IMR-90 (cell line): ENCODE measurements at regions not wholly inside any gene's neighbourhood (a gene's known extent, or its start where the extent isn't known, plus 50 kb on each side); places are given as distances from the start of the nearest gene placed in this dataset.

Experiments
- ATAC-seq: fragments of 200-7000 bp; cut with Tn5 transposase; 2 replicates; pipeline ENCODE4 v1.9.1; 2020; ENCODE audit warnings: low read depth, mild to moderate bottlenecking, moderate library complexity
- BruUV-seq: library from RNA; stranded (reverse); fragments of 400-500 nt; replicated peaks from 2 replicates; lab custom pipeline; 2021; lab: Mats Ljungman, UMichigan
- CTCF ChIA-PET: fragments of 300-600 bp; formaldehyde crosslinking; extraction: SDS; loops from one replicate; lab custom pipeline; 2021; ENCODE audit warnings: antibody characterized with exemption; lab: Yijun Ruan, JAX
- POLR2A ChIA-PET: fragments of 300-600 bp; sonication (Branson Sonifier 250); formaldehyde crosslinking; loops from one replicate; lab custom pipeline; 2022; ENCODE audit warnings: antibody characterized with exemption; ENCODE audit not compliant: unreplicated experiment; lab: Charles Lee
- DNase-seq: peaks from one replicate; pipeline ENCODE4 v3.0.0; 2013
- H2AFZ ChIP-seq: replicated peaks from 2 replicates; pipeline ENCODE3; 2013; ENCODE audit warnings: low read length, mild to moderate bottlenecking; ENCODE audit not compliant: poor library complexity
- H2AK5ac ChIP-seq: 2 replicates; pipeline ENCODE4 v1.6.1; 2013; ENCODE audit warnings: low read depth, low read length, inconsistent platforms
- H2AK9ac ChIP-seq: replicated peaks from 2 replicates; pipeline ENCODE3; 2013; ENCODE audit warnings: mild to moderate bottlenecking, low read depth, low read length, moderate library complexity; ENCODE audit not compliant: poor library complexity
- H2BK120ac ChIP-seq: 2 replicates; pipeline ENCODE4 v1.6.1; 2013; ENCODE audit warnings: low read depth, low read length, inconsistent platforms
- H2BK15ac ChIP-seq: 3 replicates; pipeline ENCODE4 v1.6.1; 2013; ENCODE audit warnings: low read depth, low read length, inconsistent platforms
- H2BK20ac ChIP-seq: 2 replicates; pipeline ENCODE4 v1.6.1; 2013; ENCODE audit warnings: low read depth, mild to moderate bottlenecking, inconsistent platforms, low read length, moderate library complexity
- H2BK5ac ChIP-seq: 2 replicates; pipeline ENCODE4 v1.6.1; 2013; ENCODE audit warnings: mild to moderate bottlenecking, low read depth, low read length, inconsistent platforms; ENCODE audit not compliant: poor library complexity, severe bottlenecking
- H3K14ac ChIP-seq: replicated peaks from 2 replicates; pipeline ENCODE4 v1.6.1; 2013; ENCODE audit warnings: low read depth, low read length, inconsistent platforms
- H3K18ac ChIP-seq: 2 replicates; pipeline ENCODE4 v1.6.1; 2013; ENCODE audit warnings: low read depth, low read length, control low read depth
- H3K23ac ChIP-seq: 2 replicates; pipeline ENCODE4 v1.6.1; 2013; ENCODE audit warnings: low read depth, low read length, inconsistent platforms
- H3K27ac ChIP-seq: 2 replicates; pipeline ENCODE4 v1.5.1; 2013; ENCODE audit warnings: mild to moderate bottlenecking, control low read depth, low read length; ENCODE audit not compliant: insufficient read depth
- H3K27me3 ChIP-seq: 2 replicates; pipeline ENCODE4 v1.6.1; 2013; ENCODE audit warnings: low read length; ENCODE audit not compliant: control insufficient read depth, insufficient read depth
- H3K36me3 ChIP-seq: 2 replicates; pipeline ENCODE4 v1.6.1; 2013; ENCODE audit warnings: low read length, mixed read lengths; ENCODE audit not compliant: control insufficient read depth, insufficient read depth
- H3K4ac ChIP-seq: 2 replicates; pipeline ENCODE4 v1.6.1; 2013; ENCODE audit warnings: low read depth, low read length, inconsistent platforms
- H3K4me1 ChIP-seq: 2 replicates; pipeline ENCODE4 v1.6.1; 2013; ENCODE audit warnings: low read length, mixed read lengths; ENCODE audit not compliant: control insufficient read depth, insufficient read depth
- H3K4me2 ChIP-seq: 2 replicates; pipeline ENCODE4 v1.6.1; 2013; ENCODE audit warnings: low read depth, mild to moderate bottlenecking, control low read depth, low read length, moderate library complexity
- H3K4me3 ChIP-seq: 2 replicates; pipeline ENCODE4 v1.5.1; 2013; ENCODE audit warnings: low read depth, mild to moderate bottlenecking, control low read depth, low read length, moderate library complexity; ENCODE audit not compliant: insufficient read depth
- H3K56ac ChIP-seq: 2 replicates; pipeline ENCODE4 v1.6.1; 2013; ENCODE audit warnings: low read length, inconsistent platforms; ENCODE audit not compliant: insufficient read depth; ENCODE audit errors: extremely low read depth
- H3K79me1 ChIP-seq, 2 experiments: 2 replicates each; pipeline ENCODE4 v1.6.1; 2013; ENCODE audit warnings: low read length in 2 of 2, inconsistent platforms in 1 of 2, low read depth in 1 of 2
- H3K9ac ChIP-seq: 2 replicates; pipeline ENCODE4 v1.6.1; 2013; ENCODE audit warnings: low read depth, low read length, control low read depth
- H3K9me1 ChIP-seq: 2 replicates; pipeline ENCODE4 v1.6.1; 2013; ENCODE audit warnings: low read length, inconsistent platforms; ENCODE audit not compliant: insufficient read depth
- H3K9me3 ChIP-seq: 2 replicates; pipeline ENCODE4 v1.6.1; 2013; ENCODE audit warnings: low read length; ENCODE audit not compliant: control insufficient read depth, insufficient read depth
- H4K20me1 ChIP-seq: 2 replicates; pipeline ENCODE4 v1.6.1; 2013; ENCODE audit warnings: low read length, inconsistent platforms; ENCODE audit not compliant: insufficient read depth
- H4K5ac ChIP-seq: 2 replicates; pipeline ENCODE4 v1.6.1; 2013; ENCODE audit warnings: mild to moderate bottlenecking, low read depth, low read length, control low read depth
- H4K8ac ChIP-seq, 2 experiments: 2 replicates each; pipeline ENCODE4 v1.6.1; 2013; ENCODE audit warnings: low read depth in 2 of 2, low read length in 2 of 2, control low read depth in 1 of 2, inconsistent platforms in 1 of 2
- H4K91ac ChIP-seq: 2 replicates; pipeline ENCODE4 v1.6.1; 2013; ENCODE audit warnings: low read depth, low read length, inconsistent platforms; ENCODE audit not compliant: insufficient read depth
- CHD1 ChIP-seq: IDR thresholded peaks from 2 replicates; pipeline ENCODE4 v1.6.1; 2012; ENCODE audit warnings: low read depth, low read length, improper control_type of control experiment
- NFE2L2 ChIP-seq: fragments of 150-350 bp; IDR thresholded peaks from 2 replicates; pipeline ENCODE4 v1.6.1; 2016; ENCODE audit warnings: low read depth, mild to moderate bottlenecking, low read length
- POLR2A ChIP-seq: IDR thresholded peaks from 2 replicates; pipeline ENCODE4 v1.6.1; 2012; ENCODE audit warnings: mild to moderate bottlenecking, low read depth, low read length
- RAD21 ChIP-seq: IDR thresholded peaks from 2 replicates; pipeline ENCODE4 v1.6.1; 2012; ENCODE audit warnings: low read length, improper control_type of control experiment
- WGBS, 2 experiments: methylation state at CpG; one replicate each; pipeline versions ENCODE4 v1.1.5 to v1.1.7; 2013; ENCODE audit warnings: missing lambda C conversion rate in 2 of 2; ENCODE audit not compliant: insufficient read length in 1 of 2; ENCODE audit errors: extremely low coverage in 2 of 2; 5-methylcytosine and 5-hydroxymethylcytosine counted together
- dilution Hi-C: fragments of 300-500 bp; cut with HindIII; formaldehyde crosslinking; loops from one replicate; pipeline ENCODE4 v1.14.3; 2018; ENCODE audit warnings: low sequenced_read_pairs; ENCODE audit not compliant: unreplicated experiment
- in situ Hi-C: fragments of 300-500 bp; cut with MboI; formaldehyde crosslinking; loops from 3 replicates; pipeline ENCODE4 v1.14.3; 2019; ENCODE audit warnings: low sequenced_read_pairs, inconsistent platforms, mixed read lengths
- intact Hi-C: fragments of 100-400 bp; cut with micrococcal nuclease; formaldehyde crosslinking; loops from 2 replicates; pipeline ENCODE4 v1.10.0; 2022
- TF ChIP-seq, protein P1 (sequence below): fragments of 150-350 bp; IDR thresholded peaks from 2 replicates; pipeline ENCODE4 v1.6.1; 2016; ENCODE audit warnings: low read depth, mild to moderate bottlenecking, low read length, moderate library complexity, borderline replicate concordance

DNA sequence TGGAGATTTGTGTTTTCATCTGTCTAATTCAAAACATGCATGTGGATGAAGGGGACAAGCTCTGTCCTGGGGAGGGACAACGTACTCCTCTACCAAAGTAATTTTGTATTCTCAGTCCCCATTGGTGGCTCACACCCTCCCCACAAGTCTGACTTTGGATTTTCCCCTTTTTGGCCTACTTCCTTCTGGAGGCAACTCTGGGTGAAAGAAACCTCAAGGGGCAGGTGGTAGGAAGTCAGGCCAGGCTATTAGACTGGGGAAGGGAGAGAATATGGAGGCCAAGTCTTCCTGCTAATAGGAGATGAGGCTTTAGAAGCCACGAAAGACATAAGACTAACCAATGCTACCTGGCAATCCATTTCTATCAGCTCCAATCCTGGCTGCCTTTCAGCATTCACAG, 124.9 kb upstream of the RASGRP1 start:
- Histone ChIP-seq H3K36me3 (no peaks in the 10 kb centered on the region), H3K18ac (no peak overlapping the region), H3K4me1 (no peaks in the 10 kb centered on the region), H2BK15ac (no peak overlapping the region), H2BK5ac (no peak overlapping the region), H2BK20ac (no peak overlapping the region), H3K27me3 (peaks cover 2% of the 10 kb centered on the region; the same call in 1 of the 2 replicates), H3K56ac (no peak overlapping the region), H3K79me1 (no peaks in the 10 kb centered on the region), H2BK120ac (no peak overlapping the region), H4K91ac (no peak overlapping the region), H4K5ac (no peak overlapping the region), H3K9me1 (no peaks in the 10 kb centered on the region; the same call in 1 of the 2 replicates), H4K8ac (no peak overlapping the region), H2AK5ac (no peak overlapping the region), H3K14ac (no peak overlapping the region), H3K9ac (no peak overlapping the region), H3K4ac (no peak overlapping the region), H2AFZ (no peak overlapping the region), H3K9me3 (no peaks in the 10 kb centered on the region), H3K4me3 (no peak overlapping the region), H3K27ac (no peak overlapping the region), H3K4me2 (no peak overlapping the region), H4K20me1 (no peaks in the 10 kb centered on the region), H2AK9ac (no peak overlapping the region), H3K23ac (no peak overlapping the region)
- in situ Hi-C loops (loop anchor here (25.0 kb wide), 1 partner anchor 252 kb away; no protein-coding TSS in a partner anchor), intact Hi-C loops (no loop called here), dilution Hi-C loops (no loop called here)
- ATAC-seq (no peak), DNase-seq (no peak)
- no peak for TF ChIP-seq CHD1
- TF ChIP-seq, protein P1, sequence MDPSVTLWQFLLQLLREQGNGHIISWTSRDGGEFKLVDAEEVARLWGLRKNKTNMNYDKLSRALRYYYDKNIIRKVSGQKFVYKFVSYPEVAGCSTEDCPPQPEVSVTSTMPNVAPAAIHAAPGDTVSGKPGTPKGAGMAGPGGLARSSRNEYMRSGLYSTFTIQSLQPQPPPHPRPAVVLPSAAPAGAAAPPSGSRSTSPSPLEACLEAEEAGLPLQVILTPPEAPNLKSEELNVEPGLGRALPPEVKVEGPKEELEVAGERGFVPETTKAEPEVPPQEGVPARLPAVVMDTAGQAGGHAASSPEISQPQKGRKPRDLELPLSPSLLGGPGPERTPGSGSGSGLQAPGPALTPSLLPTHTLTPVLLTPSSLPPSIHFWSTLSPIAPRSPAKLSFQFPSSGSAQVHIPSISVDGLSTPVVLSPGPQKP: no peak
- no peak for TF ChIP-seq NFE2L2
- TF ChIP-seq RAD21: no peak
- no peak for TF ChIP-seq POLR2A
- ChIA-PET POLR2A (no interaction called here), CTCF (interaction anchor here (2.4 to 4.6 kb wide), 2 partner anchors 10 to 250 kb away, joined by 8 to 25 read pairs; no protein-coding TSS in a partner anchor)
- BruUV-seq: no TSS peak
- WGBS, 2 experiments: no CpG with 5 or more reads among the region's 2 CpGs
